Dedifferentiated amniotic fluid mesenchymal stem cell (primary cell): ENCODE measurements at regions not wholly inside any gene's neighbourhood (a gene's known extent, or its start where the extent isn't known, plus 50 kb on each side); places are given as distances from the start of the nearest gene placed in this dataset.
"Not testable (repeated sequence)": the region's sequence is repeated elsewhere in the genome, so short reads cannot be mapped to it uniquely, and the experiment has no call there.

Experiments used
- DNase-seq: peaks from one replicate; pipeline ENCODE4 v3.0.0-alpha.2; 2016; ENCODE audit errors: extremely low spot score

DNA sequence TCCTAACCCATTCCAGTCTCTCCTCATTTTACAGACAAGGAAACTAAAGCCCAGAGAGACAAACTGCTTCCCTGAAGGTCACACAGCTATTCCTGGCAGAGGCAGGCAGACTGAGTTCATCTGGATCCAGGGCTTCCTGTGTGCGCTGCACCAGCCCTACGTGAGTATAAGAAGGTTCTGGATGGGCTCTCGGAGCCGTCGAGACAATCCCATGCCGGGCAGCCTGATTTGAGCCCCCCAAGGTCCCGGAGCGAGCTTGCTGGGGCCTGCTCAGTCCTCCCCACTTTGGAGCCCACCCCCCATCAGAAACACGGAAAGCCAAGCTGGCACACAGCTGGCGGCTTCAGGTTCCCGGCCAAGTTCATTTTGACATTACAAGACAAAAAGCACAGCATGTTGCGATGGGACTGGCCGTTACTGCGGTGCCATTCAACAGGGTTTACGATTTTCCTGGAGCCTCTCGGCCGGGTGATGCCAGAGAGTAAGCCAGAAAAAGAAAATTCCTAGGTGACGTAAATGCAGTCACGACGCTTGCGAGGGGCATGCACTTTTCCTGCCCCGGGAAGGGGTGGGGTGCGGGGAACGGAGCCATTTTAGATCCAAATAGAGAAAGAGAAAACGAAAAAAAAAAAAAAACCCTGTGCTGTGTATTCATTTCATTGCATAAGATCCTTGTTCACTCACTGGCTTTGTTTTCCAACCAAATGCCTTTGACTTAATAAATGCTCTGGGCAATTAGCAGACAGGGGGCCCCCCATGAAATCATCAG lies 167.1 kb upstream of the FOXF1 start:
- DNase-seq = no peak

GRCh38 chr16:86343796-86344585 lies 166.3 kb upstream of the FOXF1 start:
- DNase-seq = no peak

GRCh38 chr16:86344586-86344871 lies 165.8 kb upstream of the FOXF1 start:
- no peak for DNase-seq

GRCh38 chr16:86344881-86345280 lies 165.4 kb upstream of the FOXF1 start:
- DNase-seq = no peak

GRCh38 chr16:86345516-86345915 lies 164.8 kb upstream of the FOXF1 start:
- no peak for DNase-seq

DNA sequence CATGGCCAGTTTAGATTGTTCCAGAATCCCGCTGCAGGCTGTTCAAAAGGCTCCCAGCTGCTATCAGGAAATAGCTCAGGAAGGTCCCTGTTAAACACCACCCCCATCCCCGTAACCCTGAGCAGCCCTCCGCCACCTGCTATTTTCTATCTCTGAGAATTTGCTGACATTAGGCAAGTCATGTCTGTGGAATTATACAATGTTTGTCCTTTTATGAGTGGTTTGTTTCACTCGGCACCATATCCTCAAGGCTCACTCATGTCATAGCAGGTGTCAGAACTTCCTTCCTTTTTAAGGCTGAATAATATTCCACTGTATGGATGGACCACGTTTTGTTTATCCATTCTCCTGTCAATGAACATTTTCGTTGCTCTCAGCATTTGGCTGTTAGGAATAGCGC lies 164.3 kb upstream of the FOXF1 start:
- no peak for DNase-seq

GRCh38 chr16:86347090-86347489 lies 163.2 kb upstream of the FOXF1 start:
- DNase-seq = no peak

DNA sequence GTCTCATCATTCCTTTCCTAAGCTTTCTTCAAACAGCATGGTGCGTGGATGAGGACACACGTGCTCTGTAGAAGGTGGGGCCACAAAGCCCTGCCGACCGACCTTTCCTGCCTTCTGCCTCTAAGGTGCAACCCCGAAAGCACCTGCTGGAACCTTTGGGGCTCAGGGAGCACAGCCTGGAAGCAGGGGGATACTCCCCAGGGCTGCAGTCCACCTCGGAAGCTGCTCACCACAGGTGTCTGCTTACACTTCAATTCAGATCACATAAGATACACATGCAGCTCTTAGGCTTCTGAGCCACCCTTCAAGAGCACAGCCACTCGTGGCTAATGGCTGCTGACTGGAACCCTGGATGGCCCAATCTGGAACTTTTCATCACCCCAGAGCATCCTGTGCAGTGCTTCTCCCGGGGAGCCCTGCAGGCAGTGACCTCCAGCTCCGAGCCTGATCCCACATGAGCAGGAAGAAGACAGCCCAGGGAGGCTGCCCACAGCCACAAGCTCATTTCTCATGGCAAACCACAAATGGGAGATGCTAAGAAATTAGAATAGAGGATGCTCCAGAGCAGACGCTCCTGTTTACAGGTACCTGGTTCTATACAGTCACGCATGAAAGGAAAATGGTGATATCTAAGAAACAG lies 162.3 kb upstream of the FOXF1 start:
- no peak for DNase-seq

GRCh38 chr16:86349338-86349900 lies 160.9 kb upstream of the FOXF1 start:
- DNase-seq = no peak

DNA sequence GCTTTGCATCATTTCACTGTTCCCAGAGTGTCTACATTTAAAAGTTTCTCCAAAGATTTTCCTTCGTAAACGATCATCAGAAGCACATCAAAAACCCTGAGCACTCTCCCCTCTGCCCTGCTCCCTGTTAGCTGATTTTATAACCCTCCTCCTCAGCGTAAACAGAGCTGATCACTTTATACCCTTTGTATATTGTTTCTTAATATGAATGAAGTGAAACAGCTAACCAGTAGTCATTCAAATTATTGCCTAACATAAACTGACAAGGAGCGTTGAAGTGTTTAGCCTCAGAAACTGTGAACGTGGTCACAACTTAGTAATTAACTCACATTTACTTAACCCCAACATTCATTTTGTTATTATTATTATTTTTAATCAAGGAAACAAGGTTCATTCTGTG lies 160.0 kb upstream of the FOXF1 start:
- no peak for DNase-seq

GRCh38 chr16:86351041-86351784 lies 159.1 kb upstream of the FOXF1 start:
- DNase-seq = no peak

DNA sequence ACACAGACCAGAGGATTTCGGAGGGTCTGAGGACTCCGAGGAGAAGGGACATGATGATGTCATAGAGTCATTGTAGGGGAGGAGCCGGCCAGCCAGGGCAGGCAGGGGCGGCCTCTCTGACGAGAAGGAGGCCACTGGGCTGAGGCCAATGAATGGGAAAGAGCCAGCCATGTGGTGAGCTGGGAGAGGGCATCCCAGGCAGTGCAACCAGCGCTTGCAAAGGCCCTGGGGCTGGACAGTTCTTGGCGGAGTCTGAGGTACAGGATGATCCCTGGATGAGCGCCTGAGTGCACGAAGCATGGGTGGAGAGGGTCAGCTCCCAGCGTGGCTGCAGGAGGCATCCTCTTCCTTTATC lies 158.6 kb upstream of the FOXF1 start:
- not testable (repeated sequence) for DNase-seq

- no peak for DNase-seq
These were observed 157.2 kb upstream of the FOXF1 start for GRCh38 chr16:86353148-86353547.

GRCh38 chr16:86353948-86354347 lies 156.4 kb upstream of the FOXF1 start:
- no peak for DNase-seq

- DNase-seq = peak; percentile 39
These were observed 155.4 kb upstream of the FOXF1 start for GRCh38 chr16:86354641-86355513.

DNA sequence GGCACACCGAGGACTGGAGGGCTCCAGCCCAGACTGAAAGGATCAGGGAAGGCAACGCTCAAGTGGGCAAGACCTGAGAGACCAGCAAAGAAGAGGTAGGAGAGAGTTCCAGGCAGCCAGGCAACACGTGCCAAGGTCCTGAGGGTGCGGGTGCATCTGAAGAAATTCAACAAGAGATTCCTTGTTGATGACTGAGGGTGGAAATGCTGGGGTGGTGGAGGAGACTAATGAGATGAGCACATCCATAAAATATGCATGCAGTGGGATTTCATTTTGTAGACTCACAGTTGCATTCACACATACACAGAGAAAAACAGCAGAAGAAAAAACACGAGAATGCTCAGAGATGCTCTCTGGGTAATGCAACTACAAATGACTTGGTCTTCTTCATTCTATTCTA lies 154.8 kb upstream of the FOXF1 start:
- peak; percentile 55 for DNase-seq

DNA sequence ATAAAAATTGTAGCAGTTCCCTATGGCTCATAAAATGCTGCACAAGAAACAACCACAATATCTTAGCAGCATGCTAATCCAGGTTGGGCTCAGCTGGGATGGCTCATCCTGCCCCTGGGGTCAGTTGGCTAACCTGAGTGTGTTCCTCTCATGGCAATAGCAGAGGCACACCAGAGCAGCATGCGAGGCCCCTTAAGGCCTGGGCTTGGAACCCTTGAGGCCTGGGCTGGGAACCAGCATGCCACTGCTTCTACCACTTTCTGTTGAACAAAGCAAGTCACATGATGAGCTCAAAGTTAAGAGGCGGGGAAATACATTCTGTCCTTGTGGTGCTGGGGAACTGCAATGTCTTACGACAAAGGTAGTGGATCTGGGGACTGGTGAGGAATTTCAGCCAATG lies 154.4 kb upstream of the FOXF1 start:
- DNase-seq = no peak

DNA sequence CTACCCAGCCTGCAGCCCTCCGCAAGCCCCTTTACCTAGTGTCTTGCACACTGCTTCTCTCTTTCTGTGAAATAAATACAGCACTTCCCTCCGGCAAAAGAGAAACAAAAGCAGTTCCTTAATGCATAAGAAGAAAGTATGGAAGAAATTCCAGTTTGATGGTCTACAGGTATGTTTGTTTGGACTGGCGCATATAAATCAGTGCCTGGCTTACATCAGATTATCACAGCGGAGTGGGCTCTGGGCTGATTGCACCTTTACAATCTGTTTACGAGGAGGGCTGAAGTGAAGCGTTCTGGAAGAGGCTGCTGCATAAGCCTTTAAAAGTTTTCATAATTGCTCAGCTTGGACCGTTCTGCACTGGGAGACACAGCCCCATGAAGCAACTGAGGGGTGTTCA lies 153.5 kb upstream of the FOXF1 start:
- DNase-seq = no peak

GRCh38 chr16:86357303-86357702 lies 153.0 kb upstream of the FOXF1 start:
- DNase-seq = no peak

- DNase-seq = no peak
These were observed 152.4 kb upstream of the FOXF1 start for GRCh38 chr16:86357950-86358349.

GRCh38 chr16:86359571-86359970 lies 150.8 kb upstream of the FOXF1 start:
- no peak for DNase-seq
